Neuronal stem cell (in vitro differentiated cells): ENCODE measurements at regions not wholly inside any gene's neighbourhood (a gene's known extent, or its start where the extent isn't known, plus 50 kb on each side); places are given as distances from the start of the nearest gene placed in this dataset.

ENCODE experiments used
- DNase-seq: peaks from one replicate; pipeline ENCODE4 v3.0.0-alpha.2; 2013; ENCODE audit warnings: low spot score
- H2AFZ ChIP-seq: one replicate; pipeline ENCODE4 v1.6.1; 2013; ENCODE audit warnings: mild to moderate bottlenecking, low read length, inconsistent platforms
- H2AK5ac ChIP-seq: 2 replicates; pipeline ENCODE4 v1.6.1; 2013; ENCODE audit warnings: low read depth, mild to moderate bottlenecking, inconsistent platforms, low read length, moderate library complexity, mixed read lengths
- H2BK120ac ChIP-seq: 2 replicates; pipeline ENCODE4 v1.6.1; 2013; ENCODE audit warnings: low read depth, mild to moderate bottlenecking, inconsistent platforms, low read length, moderate library complexity, mixed read lengths
- H2BK12ac ChIP-seq: one replicate; pipeline ENCODE4 v1.6.1; 2013; ENCODE audit warnings: low read length, inconsistent platforms
- H2BK15ac ChIP-seq: 2 replicates; pipeline ENCODE4 v1.6.1; 2013; ENCODE audit warnings: mild to moderate bottlenecking, low read length, inconsistent platforms, mixed read lengths
- H2BK5ac ChIP-seq: one replicate; pipeline ENCODE4 v1.6.1; 2013; ENCODE audit warnings: inconsistent platforms, mild to moderate bottlenecking, low read length, moderate library complexity
- H3K14ac ChIP-seq: one replicate; pipeline ENCODE4 v1.6.1; 2013; ENCODE audit warnings: low read length, inconsistent platforms
- H3K18ac ChIP-seq: 2 replicates; pipeline ENCODE4 v1.6.1; 2013; ENCODE audit warnings: low read length, inconsistent platforms
- H3K23ac ChIP-seq: 2 replicates; pipeline ENCODE4 v1.6.1; 2013; ENCODE audit warnings: low read depth, mild to moderate bottlenecking, mixed read lengths, low read length, inconsistent platforms; ENCODE audit not compliant: poor library complexity
- H3K27ac ChIP-seq: replicated peaks from 3 replicates; pipeline ENCODE4 v1.5.1; 2013; ENCODE audit warnings: low read length, inconsistent platforms
- H3K27me3 ChIP-seq, 3 experiments: 2 replicates each; pipeline ENCODE4 v1.6.1; 2013; ENCODE audit warnings: low read length in 3 of 3, mild to moderate bottlenecking in 2 of 3, inconsistent platforms in 1 of 3, low read depth in 1 of 3, mixed read lengths in 1 of 3, moderate library complexity in 1 of 3; ENCODE audit not compliant: control insufficient read depth in 3 of 3, insufficient read depth in 3 of 3
- H3K36me3 ChIP-seq, 2 donors: replicated peaks in 1 of 2; 2 replicates each; pipeline ENCODE4 v1.6.1; 2013; ENCODE audit warnings: low read length in 2 of 2; ENCODE audit not compliant: control insufficient read depth in 2 of 2, insufficient read depth in 2 of 2
- H3K4ac ChIP-seq: 2 replicates; pipeline ENCODE4 v1.6.1; 2013; ENCODE audit warnings: inconsistent platforms, mild to moderate bottlenecking, low read length, moderate library complexity
- H3K4me1 ChIP-seq, 2 donors: 1 replicate in 1 of 2; 2 replicates in 1 of 2; pipeline ENCODE4 v1.6.1; 2013; ENCODE audit warnings: low read length in 2 of 2, low read depth in 1 of 2; ENCODE audit not compliant: control insufficient read depth in 2 of 2, insufficient read depth in 1 of 2
- H3K4me2 ChIP-seq: one replicate; pipeline ENCODE4 v1.6.1; 2013; ENCODE audit warnings: mild to moderate bottlenecking, low read length, inconsistent platforms; ENCODE audit not compliant: insufficient read depth, poor library complexity, severe bottlenecking
- H3K4me3 ChIP-seq, 2 donors: 2 replicates each; pipeline ENCODE4 v1.5.1; 2013; ENCODE audit warnings: low read length in 2 of 2, mild to moderate bottlenecking in 2 of 2, inconsistent platforms in 1 of 2, moderate library complexity in 1 of 2
- H3K79me1 ChIP-seq: one replicate; pipeline ENCODE4 v1.6.1; 2013; ENCODE audit warnings: low read depth, mild to moderate bottlenecking, inconsistent platforms, low read length, moderate library complexity
- H3K9ac ChIP-seq: one replicate; pipeline ENCODE4 v1.6.1; 2013; ENCODE audit warnings: mild to moderate bottlenecking, low read depth, low read length, inconsistent platforms; ENCODE audit not compliant: poor library complexity
- H3K9me3 ChIP-seq, 2 donors: replicated peaks in 1 of 2; 2 replicates each; pipeline versions ENCODE3 to v1.6.1; 2013; ENCODE audit warnings: low read length in 2 of 2, mild to moderate bottlenecking in 2 of 2, inconsistent platforms in 1 of 2, low read depth in 1 of 2, mixed read lengths in 1 of 2, moderate library complexity in 1 of 2; ENCODE audit not compliant: control insufficient read depth in 2 of 2, insufficient read depth in 1 of 2
- H4K8ac ChIP-seq: one replicate; pipeline ENCODE4 v1.6.1; 2013; ENCODE audit warnings: low read depth, mild to moderate bottlenecking, inconsistent platforms, low read length, moderate library complexity
- H4K91ac ChIP-seq: one replicate; pipeline ENCODE4 v1.6.1; 2013; ENCODE audit warnings: low read length, low read depth, mild to moderate bottlenecking, inconsistent platforms; ENCODE audit not compliant: poor library complexity
- WGBS, 2 donors: extraction: QIAGEN DNeasy Blood & Tissue Kit; methylation state at CpG; one replicate each; pipeline ENCODE4 v1.1.7; 2013; ENCODE audit warnings: missing lambda C conversion rate in 2 of 2, mixed read lengths in 1 of 2; ENCODE audit not compliant: insufficient read length in 2 of 2, insufficient replicate concordance in 1 of 2; ENCODE audit errors: extremely low coverage in 2 of 2; 5-methylcytosine and 5-hydroxymethylcytosine counted together

DNA sequence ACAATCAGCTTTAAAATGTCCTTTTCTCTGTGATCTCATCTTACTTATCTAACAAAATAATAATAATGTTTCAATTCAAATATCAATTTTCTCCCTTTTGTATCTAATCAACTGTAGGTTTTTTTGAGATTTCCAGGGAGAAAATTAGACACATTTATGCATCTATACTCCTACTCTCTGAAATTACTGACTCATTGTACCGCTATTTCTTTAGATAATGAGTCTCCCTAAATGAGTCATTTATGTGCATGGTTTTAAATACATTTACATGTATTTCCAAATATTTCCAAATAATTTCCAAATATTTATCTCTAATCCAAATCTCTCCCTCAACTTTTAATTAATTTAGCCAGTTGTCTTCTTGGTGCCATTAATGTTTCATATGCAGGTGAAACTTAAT lies 621.0 kb downstream of the TECRL start:
- H3K4me2 ChIP-seq, result no peak overlapping the region
- no CpG with 5 or more reads among the region's 1 CpG for WGBS, 2 donors

DNA sequence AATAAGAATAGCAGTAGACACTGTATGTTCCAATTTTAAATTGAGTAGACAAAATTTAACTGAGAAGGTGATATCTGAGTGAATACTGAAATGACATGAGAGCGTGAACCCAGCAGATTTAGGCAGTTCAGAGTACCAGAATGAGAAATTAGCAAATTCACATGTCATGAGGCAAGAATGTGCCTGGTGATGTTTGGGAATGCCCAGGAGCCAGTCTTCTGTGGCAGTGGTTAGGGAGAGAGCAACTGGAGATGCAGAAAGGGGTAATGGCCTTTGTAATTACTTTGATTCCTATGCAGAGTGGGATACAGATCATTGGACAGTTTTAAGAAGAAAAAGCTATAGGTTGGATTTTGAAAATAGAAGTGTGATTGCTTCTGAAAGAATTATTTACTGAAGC lies 621.9 kb downstream of the TECRL start:
- H3K4me3 ChIP-seq, result no peak overlapping the region
- H2BK5ac ChIP-seq, result no peak overlapping the region
- H2AFZ ChIP-seq, result no peak overlapping the region
- H3K4me2 ChIP-seq, result no peak overlapping the region
- H4K8ac ChIP-seq, result no peak overlapping the region
- no CpG with 5 or more reads among the region's 1 CpG for WGBS, 2 donors
- no peaks in the 10 kb centered on the region for H3K79me1 ChIP-seq
- no peak overlapping the region for H2AK5ac ChIP-seq
- H3K36me3 ChIP-seq, result no peaks in the 10 kb centered on the region
- H2BK120ac ChIP-seq, result no peak overlapping the region
- no peak overlapping the region for H3K18ac ChIP-seq
- no peak overlapping the region for H4K91ac ChIP-seq
- H3K14ac ChIP-seq, result no peak overlapping the region
- H3K4me1 ChIP-seq, result no peaks in the 10 kb centered on the region
- H3K9me3 ChIP-seq, result no peaks in the 10 kb centered on the region
- no peak overlapping the region for H3K23ac ChIP-seq
- no peak overlapping the region for H3K9ac ChIP-seq
- H2BK12ac ChIP-seq, result no peak overlapping the region
- H3K27me3 ChIP-seq, result no peaks in the 10 kb centered on the region
- no peak overlapping the region for H3K27ac ChIP-seq
- H2BK15ac ChIP-seq, result no peak overlapping the region
- no peak overlapping the region for H3K4ac ChIP-seq
- DNase-seq, result no peak

More for the DNA sequence above, 621.0 kb downstream of the TECRL start:
- no peak overlapping the region for H3K27ac ChIP-seq
- H3K14ac ChIP-seq, result no peak overlapping the region
- H3K27me3 ChIP-seq, result no peaks in the 10 kb centered on the region
- no peaks in the 10 kb centered on the region for H3K9me3 ChIP-seq
- no peaks in the 10 kb centered on the region for H3K4me1 ChIP-seq
- no peak for DNase-seq
- no peak overlapping the region for H2AFZ ChIP-seq
- H2BK5ac ChIP-seq, result no peak overlapping the region
- H2BK120ac ChIP-seq, result no peak overlapping the region
- H2AK5ac ChIP-seq, result no peak overlapping the region
- no peaks in the 10 kb centered on the region for H3K79me1 ChIP-seq
- no peak overlapping the region for H3K9ac ChIP-seq
- H3K4ac ChIP-seq, result no peak overlapping the region
- no peak overlapping the region for H2BK12ac ChIP-seq
- no peak overlapping the region for H3K23ac ChIP-seq
- no peak overlapping the region for H3K4me3 ChIP-seq
- no peak overlapping the region for H4K91ac ChIP-seq
- no peak overlapping the region for H3K18ac ChIP-seq
- H2BK15ac ChIP-seq, result no peak overlapping the region
- H3K36me3 ChIP-seq, result no peaks in the 10 kb centered on the region
- H4K8ac ChIP-seq, result no peak overlapping the region

GRCh38 chr4:63786171-63786570 lies 623.1 kb downstream of the TECRL start:
- no peaks in the 10 kb centered on the region for H3K36me3 ChIP-seq
- no peaks in the 10 kb centered on the region for H3K27me3 ChIP-seq
- H3K27ac ChIP-seq, result no peak overlapping the region
- no peak overlapping the region for H3K4me2 ChIP-seq
- no peak overlapping the region for H3K23ac ChIP-seq
- no peak for DNase-seq
- no peak overlapping the region for H2BK12ac ChIP-seq
- no CpG with 5 or more reads among the region's 3 CpGs for WGBS, 2 donors
- no peak overlapping the region for H2AK5ac ChIP-seq
- H3K4ac ChIP-seq, result no peak overlapping the region
- H3K4me3 ChIP-seq, result no peak overlapping the region
- no peak overlapping the region for H2BK5ac ChIP-seq
- no peaks in the 10 kb centered on the region for H3K9me3 ChIP-seq
- no peak overlapping the region for H4K8ac ChIP-seq
- no peaks in the 10 kb centered on the region for H3K79me1 ChIP-seq
- no peak overlapping the region for H3K14ac ChIP-seq
- no peak overlapping the region for H4K91ac ChIP-seq
- H2BK120ac ChIP-seq, result no peak overlapping the region
- no peak overlapping the region for H2AFZ ChIP-seq
- H2BK15ac ChIP-seq, result no peak overlapping the region
- no peak overlapping the region for H3K18ac ChIP-seq
- no peaks in the 10 kb centered on the region for H3K4me1 ChIP-seq
- no peak overlapping the region for H3K9ac ChIP-seq

DNA sequence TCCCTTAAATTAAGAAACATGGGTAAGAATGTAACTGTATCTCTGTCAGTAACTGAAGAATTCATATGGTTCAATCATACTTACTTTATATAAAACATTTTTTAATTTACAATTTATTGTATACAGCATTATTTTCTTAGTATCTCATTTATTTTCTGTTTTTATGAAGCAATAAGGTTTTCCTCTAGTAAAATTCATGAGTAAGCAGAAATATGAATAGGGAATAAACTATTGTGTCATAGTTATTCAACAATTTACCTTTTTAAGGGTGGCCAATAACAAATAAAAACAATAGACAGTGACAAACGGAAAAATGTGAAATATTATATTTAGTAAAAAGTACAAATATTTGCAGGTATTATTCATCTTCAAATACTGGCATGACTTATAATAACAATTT lies 624.4 kb downstream of the TECRL start:
- Histone ChIP-seq H2BK12ac (no peak overlapping the region), H3K18ac (no peak overlapping the region), H4K91ac (no peak overlapping the region), H2AK5ac (no peak overlapping the region), H3K27ac (no peak overlapping the region), H2BK15ac (no peak overlapping the region), H3K23ac (no peak overlapping the region), H3K4me1 (no peaks in the 10 kb centered on the region), H3K4me3 (no peak overlapping the region), H3K4me2 (no peak overlapping the region), H3K14ac (no peak overlapping the region), H2AFZ (no peak overlapping the region), H3K9ac (no peak overlapping the region), H3K4ac (no peak overlapping the region), H2BK5ac (no peak overlapping the region), H3K27me3 (no peaks in the 10 kb centered on the region), H2BK120ac (no peak overlapping the region), H3K9me3 (no peaks in the 10 kb centered on the region), H4K8ac (no peak overlapping the region), H3K79me1 (no peaks in the 10 kb centered on the region), H3K36me3 (no peaks in the 10 kb centered on the region)
- WGBS, 2 donors, result no CpG with 5 or more reads among the region's 1 CpG
- no peak for DNase-seq
